HepG2 (cell line): ENCODE measurements at regions not wholly inside any gene's neighbourhood (a gene's known extent, or its start where the extent isn't known, plus 50 kb on each side); places are given as distances from the start of the nearest gene placed in this dataset.
A peak's percentile ranks its signal among the peaks of the same experiment; 100 is the strongest.

Source experiments
- ATAC-seq: fragments of 200-7000 bp; cut with Tn5 transposase; 3 replicates; pipeline ENCODE4 v1.9.1; 2020; ENCODE audit warnings: mild to moderate bottlenecking, moderate library complexity
- BruUV-seq: library from RNA; stranded (reverse); fragments of 400-500 nt; replicated peaks from 2 replicates; lab custom pipeline; 2021; lab: Mats Ljungman, UMichigan
- CTCF ChIA-PET: fragments of 300-600 bp; formaldehyde crosslinking; extraction: SDS; loops from one replicate; lab custom pipeline; 2021; ENCODE audit warnings: low total read pairs, inconsistent platforms, low intra/inter-chr PET ratio; lab: Yijun Ruan, JAX
- POLR2A ChIA-PET: fragments of 350-600 bp; sonication (Branson Sonifier 250); formaldehyde crosslinking; loops from one replicate; lab custom pipeline; 2020; ENCODE audit warnings: antibody characterized with exemption, inconsistent platforms; lab: Yijun Ruan, JAX
- DNase-seq: peaks from one replicate; pipeline ENCODE4 v3.0.0-alpha.2; 2015; ENCODE audit warnings: low spot score
- FAIRE-seq: peaks from 3 replicates; lab custom pipeline; 2011; peaks lifted over from hg19 to GRCh38; lab: Jason Lieb, UNC
- H2AFZ ChIP-seq: one replicate; pipeline ENCODE4 v1.6.1; 2011; ENCODE audit warnings: low read length, inconsistent platforms
- H3K27ac ChIP-seq: fragments of 300-600 bp; 3 replicates; pipeline ENCODE4 v1.8.0; 2011; ENCODE audit warnings: mixed run types, mild to moderate bottlenecking, mixed read lengths, low read length, inconsistent platforms; ENCODE audit not compliant: insufficient read depth; ENCODE audit errors: extremely low read length
- H3K27me3 ChIP-seq, 2 experiments: fragments of 200-600 bp in 1 of 2; 2 replicates in 1 of 2; 3 replicates in 1 of 2; pipeline versions ENCODE4 v1.6.0 to v1.8.0; 2011; ENCODE audit warnings: low read length in 2 of 2, mild to moderate bottlenecking in 2 of 2, moderate library complexity in 2 of 2, inconsistent platforms in 1 of 2; ENCODE audit not compliant: insufficient read depth in 2 of 2, control insufficient read depth in 1 of 2
- H3K36me3 ChIP-seq, 2 experiments: fragments of 200-600 bp in 1 of 2; replicated peaks in 1 of 2; 2 replicates in 1 of 2; 3 replicates in 1 of 2; pipeline versions ENCODE4 v1.5.1 to v1.8.0; 2011; ENCODE audit warnings: low read length in 2 of 2, inconsistent platforms in 1 of 2; ENCODE audit not compliant: insufficient read depth in 2 of 2, control insufficient read depth in 1 of 2
- H3K4me1 ChIP-seq: 2 replicates; pipeline ENCODE4 v1.5.1; 2012; ENCODE audit warnings: low read length, inconsistent platforms; ENCODE audit not compliant: insufficient read depth
- H3K4me2 ChIP-seq: 2 replicates; pipeline ENCODE4 v1.6.0; 2011; ENCODE audit warnings: low read depth, low read length, inconsistent platforms
- H3K4me3 ChIP-seq, 3 experiments: fragments of 200-600 bp in 1 of 3; sonication (generic), shearing (Covaris generic) in 1 of 3; replicated peaks in 1 of 3; 2 replicates each; pipeline ENCODE4 v1.5.1; 2011 to 2016; ENCODE audit warnings: low read length in 3 of 3, inconsistent platforms in 2 of 3, low read depth in 2 of 3, mild to moderate bottlenecking in 2 of 3, control low read depth in 1 of 3, mixed read lengths in 1 of 3; ENCODE audit not compliant: insufficient read depth in 1 of 3
- H3K79me2 ChIP-seq: one replicate; pipeline ENCODE4 v1.6.1; 2011; ENCODE audit warnings: low read length, inconsistent platforms; ENCODE audit not compliant: insufficient read depth
- H3K9ac ChIP-seq: 2 replicates; pipeline ENCODE4 v1.6.0; 2011; ENCODE audit warnings: mild to moderate bottlenecking, low read depth, low read length, inconsistent platforms; ENCODE audit not compliant: insufficient read depth
- H3K9me3 ChIP-seq: 2 replicates; pipeline ENCODE4 v1.5.1; 2012; ENCODE audit warnings: mild to moderate bottlenecking, low read length
- H4K20me1 ChIP-seq: 2 replicates; pipeline ENCODE4 v1.6.0; 2011; ENCODE audit warnings: inconsistent platforms, mild to moderate bottlenecking, low read length, moderate library complexity; ENCODE audit not compliant: insufficient read depth
- CTCF ChIP-seq: sonication (generic); formaldehyde crosslinking; IDR thresholded peaks from 2 replicates; pipeline ENCODE4 v1.5.0; 2020; ENCODE audit warnings: mild to moderate bottlenecking, missing genetic modification reagents, moderate library complexity
- HBP1 ChIP-seq: IDR thresholded peaks from 2 replicates; pipeline ENCODE4 v1.6.1; 2016; ENCODE audit warnings: low read depth, control low read depth
- MAFG ChIP-seq: sonication (generic); formaldehyde crosslinking; IDR thresholded peaks from 2 replicates; pipeline ENCODE4 v1.5.1; 2020; ENCODE audit warnings: mild to moderate bottlenecking, missing genetic modification reagents
- MAX ChIP-seq: IDR thresholded peaks from 2 replicates; pipeline ENCODE4 v1.6.1; 2012; ENCODE audit warnings: inconsistent platforms
- POLR2G ChIP-seq: fragments of 200-400 bp; formaldehyde crosslinking; IDR thresholded peaks from 2 replicates; pipeline ENCODE4 v1.6.1; 2018; ENCODE audit warnings: mild to moderate bottlenecking, low read depth, low read length, moderate library complexity
- RAD21 ChIP-seq: fragments of 450-650 bp; formaldehyde crosslinking; IDR thresholded peaks from 2 replicates; pipeline ENCODE4 v1.5.0; 2020; ENCODE audit warnings: mild to moderate bottlenecking
- SMC3 ChIP-seq: IDR thresholded peaks from 2 replicates; pipeline ENCODE4 v1.6.1; 2011; ENCODE audit warnings: low read length, improper control_type of control experiment
- STAG1 ChIP-seq: sonication (generic); formaldehyde crosslinking; IDR thresholded peaks from 2 replicates; pipeline ENCODE4 v1.4.0; 2020; ENCODE audit warnings: missing genetic modification reagents
- ZFY ChIP-seq: sonication (generic); formaldehyde crosslinking; IDR thresholded peaks from 2 replicates; pipeline ENCODE4 v1.4.0; 2020; ENCODE audit warnings: missing genetic modification reagents
- ZNF101 ChIP-seq: sonication (generic); formaldehyde crosslinking; IDR thresholded peaks from 2 replicates; pipeline ENCODE4 v1.4.0; 2020; ENCODE audit warnings: mild to moderate bottlenecking, low read depth, missing genetic modification reagents, borderline replicate concordance
- WGBS: methylation state at CpG from one replicate; pipeline ENCODE4 v1.1.6; 2017; ENCODE audit warnings: low lambda C conversion rate; 5-methylcytosine and 5-hydroxymethylcytosine counted together
- in situ Hi-C: cut with HindIII; loops from 2 replicates; pipeline ENCODE4 v1.10.0; 2017; ENCODE audit warnings: low pct_unique_long_range_greater_than_20kb; ENCODE audit not compliant: extremely low pct_ligation_motif_present
- intact Hi-C: fragments of 100-400 bp; cut with micrococcal nuclease; formaldehyde crosslinking; loops from one replicate; pipeline ENCODE4 v1.10.0; 2022; ENCODE audit not compliant: unreplicated experiment

DNA sequence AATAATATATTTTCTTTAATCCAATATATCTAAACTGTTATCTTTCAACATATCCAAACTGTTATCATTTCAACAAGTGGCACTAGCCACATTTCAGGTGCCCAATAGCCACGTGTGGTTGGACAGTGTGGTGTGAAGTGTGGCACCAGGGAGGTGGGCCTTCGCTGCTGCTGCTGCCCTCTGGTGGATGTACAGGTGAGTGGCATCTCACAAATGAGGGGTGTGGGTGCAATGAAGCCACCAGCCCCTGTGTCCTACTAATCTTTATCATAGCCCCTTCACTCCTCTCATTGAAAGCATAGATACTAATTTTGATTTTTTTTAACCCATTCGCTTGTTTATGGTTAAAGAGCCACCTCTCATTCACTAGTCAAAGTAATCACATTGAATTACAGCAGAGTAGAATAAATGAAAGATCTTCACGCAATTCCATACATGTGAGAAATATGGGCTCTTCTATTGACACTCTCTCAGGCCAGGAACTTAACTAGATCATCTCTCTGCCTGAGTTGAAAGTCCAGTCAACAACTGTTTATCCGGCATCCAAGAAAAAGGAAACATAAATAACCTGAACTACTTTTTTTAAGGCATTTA, 499.2 kb downstream of the OMA1 start:
- in situ Hi-C loops (loop anchor here (10.0 to 25.0 kb wide), 2 partner anchors 623 to 1210 kb away; partner anchors contain the start of gene DAB1), intact Hi-C loops (loop anchor here (1.0 kb wide), 1 partner anchor 34 kb away; no protein-coding TSS in a partner anchor)

More for the DNA sequence above, 499.2 kb downstream of the OMA1 start:
- H4K20me1 ChIP-seq: no peaks in the 10 kb centered on the region
- ATAC-seq (peak; percentile 83), DNase-seq (peak; percentile 6), FAIRE-seq (peak; percentile 50)
- no peaks in the 10 kb centered on the region for H3K9me3 ChIP-seq
- no peaks in the 10 kb centered on the region for H3K36me3 ChIP-seq
- no peaks in the 10 kb centered on the region for H3K79me2 ChIP-seq
- H3K4me2 ChIP-seq: no peak overlapping the region
- no peaks in the 10 kb centered on the region for H3K27me3 ChIP-seq
- no peak overlapping the region for H3K9ac ChIP-seq
- H3K27ac ChIP-seq: no peak overlapping the region
- CTCF ChIA-PET: interaction anchor here (0.8 kb wide), 1 partner anchor 623 kb away, joined by 4 read pairs; the partner anchor contains the start of gene DAB1
- TF ChIP-seq MAX (peak; percentile 28; the same call in 1 of the 2 replicates), POLR2G (no peak), HBP1 (CRISPR knock-in tag) (no peak), CTCF (CRISPR knock-in tag) (peak; percentile 71), MAFG (CRISPR knock-in tag) (no peak), ZNF101 (CRISPR knock-in tag) (0 out of 2 replicates have a peak, but pooled peaks have one; percentile 52), RAD21 (CRISPR knock-in tag) (peak; percentile 34; the same call in 1 of the 2 replicates), STAG1 (peak; percentile 75), ZFY (CRISPR knock-in tag) (peak; percentile 28; the same call in 1 of the 2 replicates), SMC3 (peak; percentile 60)
- WGBS: 29% methylated on average over 5 of the region's 5 CpGs
- POLR2A ChIA-PET: no interaction called here
- H3K4me1 ChIP-seq: no peaks in the 10 kb centered on the region
- H2AFZ ChIP-seq: no peak overlapping the region
- no TSS peak for BruUV-seq
- no peak overlapping the region for H3K4me3 ChIP-seq
